Astrocyte of the spinal cord (primary cell): ENCODE measurements at regions not wholly inside any gene's neighbourhood (a gene's known extent, or its start where the extent isn't known, plus 50 kb on each side); places are given as distances from the start of the nearest gene placed in this dataset.
A peak's percentile ranks its signal among the peaks of the same experiment; 100 is the strongest.

ENCODE experiments used
- DNase-seq: peaks from one replicate; pipeline ENCODE4 v3.0.0; 2011; ENCODE audit warnings: low read depth, low spot score
- H3K4me3 ChIP-seq: 2 replicates; pipeline ENCODE4 v1.5.1; 2011; ENCODE audit warnings: low read depth, mild to moderate bottlenecking, low read length, moderate library complexity
- CTCF ChIP-seq: IDR thresholded peaks from 2 replicates; pipeline ENCODE4 v1.5.1; 2012; ENCODE audit warnings: low read depth, mild to moderate bottlenecking, low read length, inconsistent platforms
- in situ Hi-C: cut with HindIII; loops from 2 replicates; pipeline ENCODE4 v1.10.0; 2017; ENCODE audit warnings: low sequenced_read_pairs

DNA sequence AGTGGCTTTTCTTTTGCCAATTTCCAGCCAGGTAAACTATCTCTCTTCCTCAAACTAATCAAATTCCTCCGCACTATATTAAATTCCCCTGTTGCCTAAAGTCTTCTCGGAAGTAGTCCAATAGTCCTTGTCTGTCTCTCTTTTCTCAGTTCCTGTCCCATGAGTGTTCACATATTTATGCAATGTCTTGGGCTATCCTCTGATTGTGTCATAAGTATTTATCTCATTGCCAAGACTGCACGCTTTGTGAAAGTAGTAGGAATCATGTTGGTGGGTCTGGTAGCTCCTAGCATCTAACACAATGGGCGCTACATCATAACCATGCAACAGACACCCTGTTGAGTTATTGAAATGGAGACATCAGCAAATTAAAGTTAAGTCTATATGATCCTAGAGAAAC lies 59.9 kb upstream of the POU3F3 start:
- no peak for TF ChIP-seq CTCF
- peak; percentile 44 for DNase-seq
- in situ Hi-C loops: no loop called here
- no peak overlapping the region for H3K4me3 ChIP-seq

DNA sequence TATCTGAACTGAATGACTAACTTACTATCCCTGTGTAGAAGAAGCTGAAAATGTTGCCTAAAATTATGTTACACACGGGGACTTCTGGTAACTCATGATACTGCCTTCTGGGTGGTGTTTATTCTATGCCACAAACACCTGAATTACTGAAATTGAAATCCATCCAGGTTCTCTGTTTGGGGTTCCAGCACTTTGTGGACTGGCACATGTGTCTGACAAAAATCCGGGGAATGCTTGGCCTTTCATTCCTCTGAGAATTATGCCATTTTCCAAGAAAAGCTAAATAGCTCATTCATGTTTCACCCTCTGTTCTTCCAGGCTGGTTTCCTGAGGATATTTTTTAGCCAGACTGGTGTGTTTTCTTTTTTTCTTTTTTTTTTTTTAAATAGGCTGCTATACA lies 59.5 kb upstream of the POU3F3 start:
- no peak overlapping the region for H3K4me3 ChIP-seq
- in situ Hi-C loops: no loop called here
- peak; percentile 50 for DNase-seq
- no peak for TF ChIP-seq CTCF
